HG02623 (cell line): ENCODE measurements at regions not wholly inside any gene's neighbourhood (a gene's known extent, or its start where the extent isn't known, plus 50 kb on each side); places are given as distances from the start of the nearest gene placed in this dataset.
"Not testable (repeated sequence)": the region's sequence is repeated elsewhere in the genome, so short reads cannot be mapped to it uniquely, and the experiment has no call there.

Source experiments
- ATAC-seq: cut with Tn5 transposase; IDR thresholded peaks from one replicate; pipeline ENCODE4 v1.9.1; 2021; ENCODE audit warnings: moderate library complexity; ENCODE audit not compliant: unreplicated experiment

DNA sequence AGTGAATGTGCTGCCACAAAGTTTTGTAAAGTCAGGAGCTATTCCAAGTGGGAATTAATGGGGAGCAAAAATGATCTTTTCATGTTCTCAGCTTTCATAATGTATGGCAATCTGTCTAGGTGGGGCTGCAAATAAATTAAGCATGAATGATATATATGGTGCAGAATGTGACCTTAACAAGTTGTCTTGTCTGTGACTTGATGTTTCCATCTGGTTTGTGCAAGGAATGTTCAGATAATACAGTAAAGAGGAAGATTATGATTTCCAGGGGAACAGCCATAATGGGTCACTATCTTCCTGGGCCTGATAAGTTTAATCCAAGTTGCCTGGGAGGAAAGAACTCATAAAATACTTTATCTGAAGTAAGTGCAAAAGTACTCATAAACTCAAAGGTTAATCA lies 1815.8 kb upstream of the FLRT2 start:
- ATAC-seq, result no peak

DNA sequence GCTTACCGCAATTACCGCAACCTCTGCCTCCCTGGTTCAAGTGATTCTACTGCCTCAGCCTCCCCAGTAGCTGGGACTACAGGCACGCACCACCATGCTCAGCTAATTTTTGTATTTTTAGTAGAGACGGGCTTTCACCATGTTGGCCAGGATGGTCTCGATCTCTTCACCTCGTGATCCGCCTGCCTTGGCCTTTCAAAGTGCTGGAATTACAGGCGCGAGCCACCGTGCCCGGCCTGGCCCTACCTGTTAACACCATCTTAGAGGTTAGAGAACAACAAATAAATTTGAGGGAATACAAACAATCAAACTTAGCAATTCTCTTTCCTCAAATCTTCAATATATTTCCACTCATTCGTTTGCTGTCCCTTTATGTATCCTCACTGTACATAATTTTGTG lies 1810.5 kb upstream of the FLRT2 start:
- ATAC-seq, result not testable (repeated sequence)

DNA sequence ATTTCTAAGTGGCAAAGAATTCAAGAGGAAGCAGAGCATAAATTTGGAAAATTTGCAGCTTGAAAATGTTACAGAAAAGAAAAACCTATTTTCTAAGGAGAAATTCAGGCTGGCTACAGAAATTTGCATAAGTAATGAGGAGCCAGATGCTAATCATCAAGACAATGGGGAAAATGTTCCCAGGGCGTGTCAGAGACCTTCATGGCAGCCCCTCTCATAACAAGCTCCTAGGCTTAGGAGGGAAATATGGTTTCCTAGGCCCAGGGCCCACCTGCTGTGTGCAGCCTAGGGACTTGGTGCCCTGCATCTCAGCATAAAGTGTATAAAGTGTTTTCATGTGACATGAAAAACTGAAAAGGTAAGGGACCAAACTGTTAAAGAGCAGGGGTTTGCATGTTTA lies 1796.3 kb upstream of the FLRT2 start:
- ATAC-seq, result no peak

DNA sequence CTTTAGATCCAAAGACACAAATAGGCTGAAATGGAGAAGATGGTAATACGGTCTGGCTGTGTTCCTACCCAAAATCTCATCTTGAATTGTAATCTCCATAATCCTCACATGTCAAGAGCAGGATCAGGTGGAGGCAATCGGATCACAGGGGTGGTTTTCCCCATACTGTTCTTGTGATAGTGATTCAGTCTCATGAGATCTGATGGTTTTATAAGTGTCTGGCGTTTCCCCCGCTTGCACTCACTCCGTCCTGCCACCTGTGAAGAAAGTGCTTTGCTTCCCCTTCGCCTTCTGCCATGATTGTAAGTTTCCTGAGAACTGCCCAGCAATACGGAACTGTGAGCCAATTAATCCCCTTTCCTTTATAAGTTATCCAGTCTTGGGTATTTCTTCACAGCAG lies 1795.5 kb upstream of the FLRT2 start:
- ATAC-seq, result no peak

DNA sequence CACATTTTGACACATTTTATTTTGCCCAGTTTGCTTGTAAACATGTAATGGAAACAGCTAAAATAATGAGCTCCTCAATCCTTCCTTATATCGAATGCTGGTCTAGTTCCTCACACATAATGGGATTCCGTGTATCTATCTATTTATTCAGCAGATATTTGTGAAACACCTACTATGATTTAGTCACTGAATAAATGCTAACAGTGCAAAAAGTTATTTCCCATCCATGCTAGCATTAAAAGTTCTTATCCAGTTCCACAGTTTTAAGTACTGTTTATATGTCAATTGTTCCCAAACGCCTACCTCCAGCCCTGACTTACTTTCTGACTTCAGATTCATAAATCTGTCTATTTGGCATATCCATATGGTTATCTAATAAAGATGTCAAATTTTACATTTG lies 1788.7 kb upstream of the FLRT2 start:
- no peak for ATAC-seq

DNA sequence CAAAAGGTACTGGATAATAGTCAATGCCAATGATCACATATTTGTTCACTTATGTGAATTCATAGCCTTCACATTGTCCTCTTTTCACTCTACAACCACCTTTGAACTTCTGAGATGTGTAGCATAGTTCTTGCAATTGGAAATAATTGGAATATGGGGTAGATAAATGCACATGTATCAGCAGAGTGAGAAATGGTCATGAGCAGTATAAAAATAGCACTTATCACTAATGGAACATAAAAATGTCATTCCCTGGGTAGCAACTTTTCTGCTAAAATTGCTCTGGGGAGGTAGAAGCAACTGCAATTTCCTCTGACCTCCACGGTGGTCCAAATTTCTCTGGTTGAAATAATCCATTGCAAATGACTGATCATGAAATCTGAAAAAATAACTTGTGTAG lies 1785.7 kb upstream of the FLRT2 start:
- ATAC-seq, result no peak

DNA sequence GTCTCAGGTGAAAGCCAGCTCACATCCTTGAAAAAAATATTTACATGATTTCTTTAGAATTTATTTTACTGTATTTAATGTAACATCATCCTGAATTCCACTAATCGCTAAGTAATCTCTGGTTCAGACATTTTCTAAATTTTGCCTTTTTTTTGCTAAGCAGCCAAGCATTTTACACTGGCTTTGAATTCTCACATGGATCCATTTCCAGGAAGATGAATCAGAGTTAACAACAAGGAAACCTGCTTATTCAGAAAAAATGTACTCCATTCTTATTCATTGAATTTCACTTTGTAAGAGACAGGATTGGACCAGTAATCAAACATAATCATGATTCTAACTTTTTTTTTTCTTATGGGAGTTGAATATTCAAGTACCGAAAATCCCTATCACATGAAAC lies 1785.1 kb upstream of the FLRT2 start:
- ATAC-seq, result no peak

DNA sequence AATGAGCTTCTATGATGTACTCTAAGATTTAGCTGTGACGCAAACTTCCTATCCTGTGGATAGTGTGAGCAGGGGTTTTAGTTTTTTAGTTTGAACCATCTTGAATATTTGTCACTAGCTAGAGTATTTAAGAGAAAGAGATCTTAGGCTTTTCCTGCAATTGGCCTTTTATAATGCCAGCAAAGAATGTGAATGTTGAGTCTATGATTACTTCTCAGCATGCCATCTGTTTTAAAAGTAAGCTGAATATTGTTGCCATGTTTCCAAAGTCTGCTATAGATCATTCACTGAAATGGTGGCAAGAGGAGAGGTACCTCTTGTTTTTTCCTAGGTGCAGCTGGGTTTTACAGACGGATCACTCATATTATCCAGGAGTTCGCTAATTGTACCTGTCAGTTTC lies 1783.6 kb upstream of the FLRT2 start:
- no peak for ATAC-seq

DNA sequence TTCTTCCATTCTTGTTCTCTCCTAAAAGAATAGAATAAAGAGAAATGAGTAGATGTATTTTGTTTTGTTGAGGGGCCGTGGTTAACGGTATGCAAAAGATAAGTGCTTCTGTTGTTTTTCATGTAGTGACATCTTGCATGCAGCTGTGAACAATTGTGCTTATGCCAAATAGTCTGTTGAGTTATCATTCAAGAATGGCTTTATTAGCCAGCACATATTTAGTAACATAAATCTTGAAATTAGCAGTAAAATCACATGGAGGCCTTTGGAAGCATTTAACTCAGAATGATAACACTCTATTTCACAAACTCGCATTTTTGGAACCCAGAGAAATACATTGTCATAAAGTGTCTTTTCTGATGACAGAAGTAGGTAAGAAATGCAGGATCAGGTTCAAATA lies 1772.0 kb upstream of the FLRT2 start:
- no peak for ATAC-seq

DNA sequence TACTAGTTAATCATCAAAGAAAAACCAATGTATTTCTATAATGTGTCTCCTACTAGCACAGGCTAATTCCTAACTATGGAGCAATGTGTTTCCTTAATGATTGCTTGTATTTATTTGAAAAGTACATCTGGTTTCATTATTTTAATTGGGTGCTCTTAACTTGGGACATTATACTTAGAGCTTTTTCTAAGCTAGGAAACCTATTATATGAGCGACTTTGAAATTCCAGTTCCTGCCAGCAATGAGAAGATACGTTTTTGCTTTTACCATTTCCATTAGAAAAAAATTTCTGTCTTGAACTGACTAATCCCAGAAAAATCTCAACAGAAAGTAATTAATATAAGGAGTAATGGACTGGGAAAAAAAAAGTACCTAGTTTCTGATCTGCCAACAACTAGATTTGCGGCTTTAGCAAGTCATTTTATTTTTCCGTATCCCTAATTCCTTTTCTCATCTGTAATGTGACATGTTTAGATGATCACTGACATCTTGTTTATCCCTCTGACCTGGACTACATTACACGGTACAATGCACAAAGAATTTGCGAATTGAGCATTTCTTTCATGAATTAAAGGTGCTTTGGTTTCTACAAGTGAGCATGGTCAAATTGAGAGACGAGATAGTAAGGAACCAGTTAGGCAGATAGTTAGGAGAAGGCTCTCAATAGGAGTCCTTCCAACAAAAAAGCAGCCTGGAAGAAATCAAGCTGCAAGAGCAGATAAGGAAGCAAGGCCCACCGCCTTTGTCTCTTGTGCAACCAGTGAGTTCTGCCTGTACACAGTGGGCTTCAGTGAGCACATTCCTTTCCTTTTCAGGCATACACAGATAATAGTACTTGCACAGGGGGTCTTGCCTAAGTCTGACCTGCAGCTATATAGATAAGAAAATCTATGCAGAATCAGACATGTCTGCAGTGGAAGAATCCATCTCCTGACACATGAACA lies 1765.0 kb upstream of the FLRT2 start:
- ATAC-seq, result no peak

DNA sequence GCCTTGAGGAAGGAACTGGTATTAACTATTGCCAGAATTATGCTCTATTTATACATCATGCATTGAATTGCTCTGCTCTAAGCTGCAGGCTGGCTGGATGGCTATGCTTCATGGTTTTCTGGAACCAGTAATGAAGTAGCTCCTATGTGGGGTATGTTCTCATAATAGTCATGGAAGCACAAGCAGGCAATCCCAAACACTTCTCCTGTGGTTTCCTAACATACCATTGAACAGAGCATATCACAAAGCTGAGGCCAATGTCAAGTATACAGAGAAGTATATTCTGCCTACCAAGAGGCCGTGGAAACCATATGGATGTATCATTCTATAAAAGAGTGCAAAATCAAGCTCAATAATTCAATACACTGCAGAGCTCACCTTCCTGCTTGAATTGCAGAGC lies 1752.4 kb upstream of the FLRT2 start:
- ATAC-seq, result no peak

DNA sequence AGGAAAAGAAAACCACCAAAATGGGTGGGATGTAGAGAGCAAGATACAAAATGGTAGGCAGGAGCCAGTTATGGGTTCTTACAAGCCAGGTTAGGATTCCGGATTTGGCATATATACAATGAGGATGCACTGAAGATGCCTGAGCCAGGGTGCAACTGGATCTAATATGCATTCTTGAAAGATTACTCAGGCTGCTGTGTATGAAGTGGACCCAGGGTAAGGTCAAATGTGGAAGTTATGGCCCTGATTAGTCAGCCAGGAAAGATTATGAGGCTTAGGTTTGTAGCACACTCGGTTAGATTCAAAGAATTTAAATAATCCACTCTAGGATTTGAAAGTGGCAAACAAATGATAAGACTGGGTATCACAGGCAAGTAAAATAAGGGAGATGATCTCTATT lies 1750.7 kb upstream of the FLRT2 start:
- ATAC-seq, result no peak

DNA sequence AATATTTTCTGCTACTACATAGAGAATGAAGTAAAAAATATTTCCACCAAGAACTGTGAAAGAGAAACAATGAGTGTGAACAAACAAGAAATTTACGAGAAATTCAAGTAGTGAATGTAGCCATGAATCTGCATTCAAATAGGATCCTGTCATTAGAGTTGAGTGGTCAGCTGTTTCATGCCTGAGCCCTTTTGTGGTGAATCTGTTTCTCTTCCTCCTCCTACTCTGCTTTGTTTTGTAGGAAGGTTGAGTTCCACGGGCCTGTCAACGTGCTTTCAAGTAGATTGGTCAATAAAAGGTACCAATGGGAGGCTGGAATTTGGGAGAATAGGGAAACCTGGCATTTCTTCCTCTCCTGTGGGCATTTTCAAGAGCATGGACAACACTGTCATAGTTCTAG lies 1749.6 kb upstream of the FLRT2 start:
- ATAC-seq, result no peak

DNA sequence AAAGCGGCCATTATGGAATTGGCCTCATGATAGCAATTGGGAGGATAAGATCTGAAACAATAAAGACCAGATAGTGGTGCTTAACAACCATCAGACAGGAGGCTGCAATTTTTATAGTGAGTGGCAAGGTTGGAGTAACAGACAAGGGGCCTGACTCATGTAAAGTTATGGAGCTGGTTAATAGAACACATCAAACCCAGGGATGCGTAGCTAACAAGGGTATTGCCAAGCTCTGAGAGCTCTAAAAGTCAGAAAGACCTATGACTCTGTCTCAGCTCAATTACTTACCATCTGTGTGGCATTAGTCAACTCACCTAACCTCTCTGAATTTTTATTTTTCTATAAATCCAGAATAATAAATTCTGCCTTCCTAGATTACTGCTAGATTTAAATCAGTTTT lies 1731.5 kb upstream of the FLRT2 start:
- no peak for ATAC-seq

DNA sequence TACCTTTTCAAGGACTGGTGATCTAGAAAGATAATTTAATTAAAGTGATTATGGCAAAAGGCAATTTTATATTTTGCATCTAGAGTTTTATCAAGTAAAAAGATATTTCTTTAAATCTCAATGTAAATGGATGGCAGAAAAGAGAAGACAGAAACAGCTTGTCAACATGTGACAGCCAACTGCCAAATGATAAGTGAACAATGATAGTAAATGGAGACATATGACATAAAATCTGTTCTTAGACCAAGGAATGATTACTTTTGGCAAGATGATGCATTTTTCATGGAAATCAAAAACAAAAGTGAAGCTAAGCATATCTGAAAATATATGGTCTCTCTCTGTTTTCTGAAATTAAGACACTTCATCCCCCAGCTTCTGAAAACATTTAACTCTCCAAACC lies 1730.7 kb upstream of the FLRT2 start:
- no peak for ATAC-seq

DNA sequence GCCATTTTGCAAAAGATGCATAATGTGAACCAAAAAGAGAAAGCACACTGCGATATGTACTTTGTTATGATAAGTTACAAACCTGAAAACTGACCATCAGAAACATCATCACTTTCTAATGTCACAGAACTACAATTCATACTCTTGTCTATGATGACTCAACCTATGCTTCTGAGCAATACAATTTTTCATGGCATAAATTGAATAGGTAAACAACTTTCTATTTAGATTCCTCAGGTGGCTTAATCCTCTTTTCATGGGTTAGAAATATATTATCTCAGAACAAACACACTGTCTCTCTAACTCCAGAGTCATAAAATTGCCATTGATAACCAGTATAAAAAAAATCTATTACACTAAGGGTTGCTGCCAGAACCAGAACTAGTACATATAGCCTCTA lies 1715.0 kb upstream of the FLRT2 start:
- no peak for ATAC-seq

DNA sequence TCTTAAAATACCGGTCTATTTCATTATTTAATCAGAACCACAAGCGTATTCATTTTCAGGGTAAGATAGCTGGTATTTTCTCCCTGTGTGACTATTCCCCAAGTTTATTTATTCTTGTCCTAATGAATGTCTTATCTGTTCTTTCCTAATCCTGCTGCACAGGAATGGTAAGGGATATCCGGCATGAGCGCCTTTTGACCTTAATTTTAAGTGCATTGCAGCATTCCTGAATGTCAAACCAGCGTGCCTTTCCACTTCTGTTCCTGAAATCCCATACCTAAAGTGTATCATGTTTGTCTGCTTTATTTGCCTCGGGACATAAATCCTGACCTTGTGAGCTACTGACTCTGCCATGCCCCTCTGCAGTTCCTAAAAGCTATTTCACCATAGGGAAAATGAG lies 1713.2 kb upstream of the FLRT2 start:
- ATAC-seq, result no peak

DNA sequence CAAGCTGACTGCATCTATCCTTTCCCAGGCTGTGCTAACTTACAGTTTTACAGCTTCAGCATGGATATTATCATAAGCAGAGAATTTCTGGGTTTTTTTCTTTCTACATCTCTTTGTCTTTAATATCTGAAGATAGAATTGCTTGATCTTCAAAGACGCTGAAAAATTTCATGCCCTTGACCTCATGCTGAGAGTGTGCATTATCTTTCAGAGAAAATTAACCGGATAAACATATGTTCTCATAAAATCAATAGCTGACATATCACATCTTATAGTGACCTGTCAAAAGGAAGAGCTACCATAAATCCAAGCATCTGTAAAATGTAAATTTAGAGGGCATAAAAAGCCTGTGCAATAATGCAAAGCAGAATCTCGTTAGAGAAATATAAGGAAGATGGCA lies 1704.1 kb upstream of the FLRT2 start:
- no peak for ATAC-seq

DNA sequence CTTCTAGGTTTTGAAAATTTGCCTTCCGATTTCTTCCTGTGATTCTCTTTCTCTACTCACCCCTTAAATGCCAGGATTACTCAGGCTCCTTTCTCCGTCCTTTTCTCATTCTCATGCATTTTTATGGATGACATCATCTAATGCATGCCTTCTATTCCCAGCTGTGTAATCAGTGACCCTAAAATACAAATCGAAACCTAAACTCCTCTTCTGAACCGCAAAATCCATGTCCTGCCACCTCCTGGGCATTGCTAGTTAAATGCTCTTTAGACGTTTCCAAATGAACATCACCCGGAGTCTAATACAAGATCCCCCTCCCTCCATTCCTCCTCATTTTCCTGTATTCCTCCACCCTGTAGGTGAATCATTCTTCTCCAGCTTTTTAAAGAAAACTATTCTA lies 1703.1 kb upstream of the FLRT2 start:
- no peak for ATAC-seq

DNA sequence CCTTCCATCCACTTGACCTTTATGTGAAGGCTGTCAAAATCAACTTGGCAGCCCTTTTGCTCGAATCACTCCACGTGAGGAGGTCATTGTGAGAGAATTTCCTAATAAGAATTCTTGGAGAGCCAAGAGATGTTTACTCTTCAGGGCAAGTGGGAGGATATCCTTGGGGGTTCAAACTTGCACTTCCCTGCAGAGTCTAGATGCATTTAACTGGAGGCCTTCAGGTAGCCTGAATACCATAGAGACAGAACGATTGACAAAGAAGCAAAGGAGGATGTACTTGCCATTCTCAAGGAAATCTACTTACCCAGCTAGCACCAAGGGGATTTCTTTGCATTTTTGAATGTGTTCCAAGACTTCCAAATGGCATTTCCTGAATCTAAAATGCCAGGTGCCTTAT lies 1702.6 kb upstream of the FLRT2 start:
- no peak for ATAC-seq

DNA sequence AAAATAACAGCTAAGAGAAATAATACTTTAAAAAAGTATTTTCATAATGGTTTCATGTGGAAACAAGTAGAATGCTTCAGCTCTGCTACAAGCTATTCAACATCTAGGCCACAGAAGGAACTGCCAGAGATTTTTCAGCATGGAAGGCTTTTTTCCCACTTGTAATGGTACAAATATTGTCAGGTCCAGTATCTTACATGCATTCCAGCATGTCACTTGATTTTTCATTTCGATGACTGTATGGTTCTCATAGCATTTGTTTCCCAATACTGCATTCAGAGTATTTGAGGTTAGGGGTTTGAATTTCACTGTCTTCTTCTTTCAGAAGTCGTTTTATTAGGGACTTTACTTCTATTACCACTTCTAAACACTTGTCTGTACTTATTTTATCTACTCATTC lies 1701.5 kb upstream of the FLRT2 start:
- ATAC-seq, result no peak

DNA sequence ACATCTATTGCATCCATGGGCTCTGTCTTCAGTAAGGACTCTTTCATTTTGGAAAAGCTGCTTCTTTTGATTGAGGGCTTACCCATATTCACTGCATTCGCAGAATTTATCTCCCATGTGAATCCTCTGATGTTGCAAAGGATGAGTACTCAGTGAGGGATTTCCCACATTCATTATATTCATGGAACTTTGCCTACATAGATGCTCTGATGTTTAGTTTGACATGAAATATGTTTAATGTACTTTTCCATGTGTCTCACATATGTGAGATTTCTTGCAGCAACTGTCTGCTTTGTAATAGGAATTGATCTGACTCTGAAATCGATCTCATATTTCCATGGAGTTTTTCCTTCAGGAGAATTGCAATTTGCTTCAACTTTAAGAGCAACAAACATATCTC lies 1699.6 kb upstream of the FLRT2 start:
- ATAC-seq, result no peak

DNA sequence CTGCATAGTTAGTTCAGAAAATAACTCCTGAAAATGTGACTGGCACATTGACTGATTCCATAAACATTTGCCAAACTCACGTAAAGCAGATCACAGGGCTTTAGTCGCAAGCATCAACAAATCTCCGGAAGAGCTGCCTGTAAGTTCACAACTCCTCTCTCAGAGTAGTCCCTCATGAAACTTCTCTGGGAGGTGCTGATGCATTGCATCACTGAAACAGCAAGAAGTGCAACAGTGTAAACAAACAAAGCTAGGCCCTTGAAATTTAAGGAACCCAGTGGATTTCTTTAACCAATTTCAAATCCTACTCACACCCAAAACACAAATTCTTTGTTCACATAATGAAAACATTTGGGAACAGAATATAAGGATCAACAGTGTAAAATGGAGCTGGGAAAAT lies 1691.7 kb upstream of the FLRT2 start:
- ATAC-seq, result no peak
